GM10847 (cell line): ENCODE measurements at regions not wholly inside any gene's neighbourhood (a gene's known extent, or its start where the extent isn't known, plus 50 kb on each side); places are given as distances from the start of the nearest gene placed in this dataset.

ENCODE experiments used
- POLR2A ChIP-seq: IDR thresholded peaks from 2 replicates; pipeline ENCODE4 v1.6.1; 2011; ENCODE audit not compliant: insufficient read length; ENCODE audit errors: extremely low read depth

- no peak for TF ChIP-seq POLR2A
Measured at GRCh38 chr14:106606936-106607335, 1080.6 kb downstream of the TMEM121 start.

GRCh38 chr14:106610691-106611090 is 1084.3 kb downstream of the TMEM121 start:
- TF ChIP-seq POLR2A: no peak

DNA sequence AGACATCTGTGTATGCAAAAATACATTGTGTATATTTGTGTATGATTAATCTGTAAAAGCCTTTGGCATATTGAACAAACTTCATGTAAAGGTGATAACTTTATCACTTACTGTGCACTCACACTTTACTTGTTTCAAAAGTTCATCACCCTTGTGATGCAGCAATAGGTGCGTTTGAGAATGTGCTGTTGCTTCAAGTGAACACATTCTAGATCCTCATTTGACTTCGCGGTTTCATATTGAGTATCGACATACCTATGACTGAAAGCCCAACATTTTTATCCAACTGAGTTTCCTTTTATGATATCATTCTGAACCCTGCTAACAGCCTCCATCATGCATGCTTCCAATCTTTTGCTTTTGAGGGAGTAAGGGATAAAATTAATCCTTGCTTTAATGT is 1086.9 kb downstream of the TMEM121 start:
- TF ChIP-seq POLR2A: no peak

GRCh38 chr14:106619606-106620005 is 1093.2 kb downstream of the TMEM121 start:
- no peak for TF ChIP-seq POLR2A

DNA sequence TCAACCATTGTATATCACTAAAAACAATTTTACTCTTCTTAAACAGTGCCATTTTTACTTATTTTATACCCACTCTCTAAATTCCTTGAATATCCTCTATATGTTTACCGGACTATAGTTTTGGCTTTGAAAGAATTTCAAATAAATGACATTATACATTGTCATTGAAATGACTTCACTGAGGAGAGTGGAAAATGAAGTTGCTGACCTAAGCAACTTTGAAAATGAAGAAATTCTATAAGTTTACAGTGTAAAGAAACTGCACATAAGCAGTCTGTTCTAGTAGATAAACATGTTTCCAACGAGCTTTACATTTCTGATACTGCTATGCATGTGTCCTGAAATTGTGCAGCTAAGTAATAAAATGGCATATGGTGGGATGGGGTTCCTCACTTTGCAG is 1094.0 kb downstream of the TMEM121 start:
- no peak for TF ChIP-seq POLR2A

DNA sequence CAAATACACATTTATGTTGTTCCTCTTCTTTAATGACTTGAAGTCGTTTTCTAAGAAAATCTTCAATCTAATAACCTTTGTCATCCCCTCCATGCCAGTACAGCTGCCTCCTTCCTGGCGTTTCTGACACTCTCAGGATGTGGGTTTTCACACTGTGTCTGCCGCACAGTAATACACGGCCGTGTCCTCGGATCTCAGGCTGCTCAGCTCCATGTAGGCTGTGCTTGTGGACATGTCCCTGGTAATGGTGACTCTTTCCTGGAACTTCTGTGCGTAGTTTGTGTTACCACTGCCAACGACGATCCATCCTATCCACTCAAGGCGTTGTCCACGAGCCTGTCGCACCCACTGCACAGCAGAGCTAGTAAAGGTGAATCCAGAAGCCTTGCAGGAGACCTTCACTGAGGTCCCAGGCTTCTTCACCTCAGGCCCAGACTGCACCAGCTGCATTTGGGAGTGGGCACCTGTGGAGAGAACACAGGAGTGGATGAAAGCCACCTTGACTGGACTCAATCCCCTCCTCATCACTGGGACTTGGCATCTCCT is 1095.9 kb downstream of the TMEM121 start:
- TF ChIP-seq POLR2A: no peak

DNA sequence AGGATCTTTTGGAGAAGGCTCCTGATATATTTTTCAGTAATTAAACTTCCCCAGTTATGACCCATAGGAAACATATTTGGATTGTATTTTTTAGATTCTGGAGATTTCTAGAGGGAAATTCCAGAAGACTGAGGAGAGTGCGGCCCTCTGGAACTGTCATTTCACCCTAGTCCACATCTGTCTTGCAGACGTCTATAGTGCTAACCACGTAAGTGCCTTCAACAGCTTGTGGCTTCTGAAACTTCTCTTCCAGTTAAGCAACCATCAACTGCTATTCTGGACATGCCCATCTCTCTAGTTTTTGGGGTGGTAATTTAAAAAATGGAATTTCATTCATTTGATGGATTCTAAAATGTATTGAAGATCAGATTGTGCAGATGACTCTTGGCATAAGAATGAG is 1098.8 kb downstream of the TMEM121 start:
- no peak for TF ChIP-seq POLR2A

GRCh38 chr14:106631879-106632278 is 1105.5 kb downstream of the TMEM121 start:
- TF ChIP-seq POLR2A: no peak

- no peak for TF ChIP-seq POLR2A
Measured at GRCh38 chr14:106633721-106634120, 1107.3 kb downstream of the TMEM121 start.

DNA sequence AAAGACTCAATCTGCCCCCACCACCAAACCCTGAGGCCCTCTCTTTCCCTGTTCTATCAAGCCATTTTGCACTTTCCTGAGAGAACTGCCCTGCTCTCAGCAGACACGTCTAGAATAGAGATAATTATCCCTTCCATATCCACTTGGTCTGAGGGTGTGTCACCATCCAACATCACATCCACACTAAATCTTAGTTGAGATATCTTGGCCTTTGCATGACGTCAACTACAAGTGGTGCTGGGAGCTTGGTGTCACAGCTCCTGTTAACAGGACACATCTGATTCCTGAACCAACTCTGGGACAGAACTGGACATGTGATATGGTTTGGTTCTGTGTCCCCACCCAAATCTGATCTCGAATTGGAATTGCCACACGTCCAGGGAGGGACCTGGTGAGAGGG is 1109.2 kb downstream of the TMEM121 start:
- no peak for TF ChIP-seq POLR2A

DNA sequence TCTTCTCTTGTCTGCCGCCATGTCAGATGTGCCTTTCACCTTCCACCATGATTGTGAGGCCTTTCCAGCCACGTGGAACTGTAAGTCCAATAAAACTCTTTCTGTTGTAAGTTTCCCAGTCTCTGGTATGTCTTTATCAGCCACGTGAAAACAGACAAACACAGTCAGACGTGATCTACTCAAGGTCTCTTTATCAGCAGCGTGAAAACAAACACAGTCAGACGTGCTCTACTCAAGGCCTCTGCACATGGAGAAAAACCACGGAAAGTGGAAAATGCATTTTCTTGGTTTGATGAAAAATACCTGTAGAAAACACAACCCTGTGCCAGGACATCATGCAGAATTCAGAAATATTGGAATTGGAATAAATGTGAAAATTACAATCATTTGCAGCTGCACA is 1115.7 kb downstream of the TMEM121 start:
- TF ChIP-seq POLR2A: no peak

- no peak for TF ChIP-seq POLR2A
Measured at GRCh38 chr14:106651016-106651415, 1124.6 kb downstream of the TMEM121 start.

- TF ChIP-seq POLR2A: no peak
Measured at GRCh38 chr14:106652494-106652893, 1126.1 kb downstream of the TMEM121 start.

- TF ChIP-seq POLR2A: no peak
Measured at GRCh38 chr14:106657460-106657859, 1131.1 kb downstream of the TMEM121 start.

DNA sequence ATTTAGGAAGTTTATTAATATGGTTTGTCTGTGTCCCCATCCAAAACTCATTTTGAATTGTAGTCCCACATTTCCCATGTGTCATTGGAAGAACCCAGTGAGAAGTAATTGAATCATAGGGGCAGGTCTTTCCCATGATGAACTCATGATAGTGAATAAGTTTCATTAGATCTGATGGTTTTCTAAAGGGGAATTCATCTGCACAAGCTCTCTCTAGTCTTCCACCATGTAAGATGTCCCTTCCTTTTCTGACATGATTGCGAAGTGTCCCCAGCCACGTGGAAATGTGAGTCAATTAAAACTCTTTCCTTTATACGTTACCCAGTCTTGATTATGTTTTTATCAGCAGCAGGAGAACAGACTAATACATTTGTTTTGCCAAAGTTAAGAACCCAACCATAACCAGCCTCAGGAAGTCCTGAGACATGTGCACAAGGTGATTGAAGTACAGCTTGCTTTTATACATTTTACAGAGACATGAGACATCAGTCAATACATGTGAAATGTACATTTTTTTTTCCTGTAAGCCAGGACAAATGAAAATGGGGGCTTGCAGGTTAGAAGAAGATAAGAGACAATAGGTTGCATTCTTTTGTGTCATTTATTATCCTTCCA is 1136.7 kb downstream of the TMEM121 start:
- no peak for TF ChIP-seq POLR2A

DNA sequence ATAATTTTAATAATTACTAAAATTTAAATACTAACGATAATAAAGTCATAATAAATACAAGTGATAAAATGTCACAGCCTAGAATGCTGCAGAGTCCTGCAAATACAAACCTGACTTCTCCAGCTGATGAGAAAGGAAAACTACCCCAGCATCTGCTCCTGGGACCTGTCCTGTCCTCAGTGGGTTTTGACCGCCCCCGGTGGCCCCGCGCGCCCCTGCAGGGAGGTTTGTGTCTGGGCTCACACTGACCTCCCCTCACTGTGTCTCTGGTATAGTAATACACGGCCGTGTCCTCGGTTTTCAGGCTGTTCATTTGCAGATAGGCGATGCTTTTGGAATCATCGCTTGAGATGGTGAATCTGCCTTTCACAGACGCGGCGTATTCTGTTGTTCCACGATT is 1139.4 kb downstream of the TMEM121 start:
- no peak for TF ChIP-seq POLR2A

GRCh38 chr14:106666341-106666740 is 1140.0 kb downstream of the TMEM121 start:
- TF ChIP-seq POLR2A: no peak
